VCaP (cell line): ENCODE measurements at regions not wholly inside any gene's neighbourhood (a gene's known extent, or its start where the extent isn't known, plus 50 kb on each side); places are given as distances from the start of the nearest gene placed in this dataset.
"Not testable (repeated sequence)": the region's sequence is repeated elsewhere in the genome, so short reads cannot be mapped to it uniquely, and the experiment has no call there.

Experiments
- H3K27ac ChIP-seq: fragments of 450-650 bp; 2 replicates; pipeline ENCODE4 v1.5.1; 2017
- TF ChIP-seq, protein P1 (sequence below): fragments of 450-650 bp; conservative IDR thresholded peaks from 2 replicates; pipeline ENCODE4 v1.5.1; 2017; ENCODE audit warnings: mild to moderate bottlenecking, moderate library complexity

DNA sequence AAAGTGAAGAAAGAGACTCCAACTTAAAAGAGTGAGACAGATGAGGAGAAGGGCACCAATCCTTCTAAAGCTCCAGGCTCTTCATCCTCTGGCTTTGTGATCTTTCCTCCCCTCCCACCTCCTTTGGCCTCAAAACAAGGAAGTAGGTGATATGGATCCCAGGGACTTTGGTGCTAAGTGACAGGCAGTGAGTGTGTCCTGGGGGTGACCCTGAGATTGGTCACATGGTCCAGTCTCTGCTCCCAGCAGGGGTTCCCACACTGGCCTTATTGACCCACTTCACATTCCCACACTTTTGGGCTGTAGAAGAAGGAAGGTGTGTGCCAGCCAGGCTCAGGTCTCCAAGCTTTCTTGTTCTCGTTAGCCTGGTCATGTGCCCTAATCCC lies 401.2 kb upstream of the PROX1 start:
- TF ChIP-seq, protein P1, sequence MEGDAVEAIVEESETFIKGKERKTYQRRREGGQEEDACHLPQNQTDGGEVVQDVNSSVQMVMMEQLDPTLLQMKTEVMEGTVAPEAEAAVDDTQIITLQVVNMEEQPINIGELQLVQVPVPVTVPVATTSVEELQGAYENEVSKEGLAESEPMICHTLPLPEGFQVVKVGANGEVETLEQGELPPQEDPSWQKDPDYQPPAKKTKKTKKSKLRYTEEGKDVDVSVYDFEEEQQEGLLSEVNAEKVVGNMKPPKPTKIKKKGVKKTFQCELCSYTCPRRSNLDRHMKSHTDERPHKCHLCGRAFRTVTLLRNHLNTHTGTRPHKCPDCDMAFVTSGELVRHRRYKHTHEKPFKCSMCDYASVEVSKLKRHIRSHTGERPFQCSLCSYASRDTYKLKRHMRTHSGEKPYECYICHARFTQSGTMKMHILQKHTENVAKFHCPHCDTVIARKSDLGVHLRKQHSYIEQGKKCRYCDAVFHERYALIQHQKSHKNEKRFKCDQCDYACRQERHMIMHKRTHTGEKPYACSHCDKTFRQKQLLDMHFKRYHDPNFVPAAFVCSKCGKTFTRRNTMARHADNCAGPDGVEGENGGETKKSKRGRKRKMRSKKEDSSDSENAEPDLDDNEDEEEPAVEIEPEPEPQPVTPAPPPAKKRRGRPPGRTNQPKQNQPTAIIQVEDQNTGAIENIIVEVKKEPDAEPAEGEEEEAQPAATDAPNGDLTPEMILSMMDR = no peak
- no peak overlapping the region for H3K27ac ChIP-seq

DNA sequence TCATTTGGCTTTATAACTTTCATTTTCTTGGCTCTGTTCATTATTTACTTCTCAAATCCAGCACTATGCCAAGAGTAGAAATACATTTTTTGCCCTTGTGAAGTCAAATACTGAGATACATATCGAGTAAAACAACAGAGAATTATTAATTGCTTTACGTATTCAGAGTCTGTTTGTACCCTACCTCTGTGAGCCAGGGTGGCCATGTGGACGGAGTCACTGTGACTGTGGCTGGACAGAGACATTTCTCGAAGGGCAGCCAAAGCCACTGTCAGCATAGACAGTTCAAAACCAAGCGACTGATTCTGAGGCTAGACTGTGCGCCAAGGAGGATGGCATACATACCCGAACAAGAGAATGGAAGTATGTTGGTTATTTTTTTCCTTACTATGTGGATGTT lies 391.0 kb upstream of the PROX1 start:
- TF ChIP-seq, protein P1 = no peak
- no peak overlapping the region for H3K27ac ChIP-seq

DNA sequence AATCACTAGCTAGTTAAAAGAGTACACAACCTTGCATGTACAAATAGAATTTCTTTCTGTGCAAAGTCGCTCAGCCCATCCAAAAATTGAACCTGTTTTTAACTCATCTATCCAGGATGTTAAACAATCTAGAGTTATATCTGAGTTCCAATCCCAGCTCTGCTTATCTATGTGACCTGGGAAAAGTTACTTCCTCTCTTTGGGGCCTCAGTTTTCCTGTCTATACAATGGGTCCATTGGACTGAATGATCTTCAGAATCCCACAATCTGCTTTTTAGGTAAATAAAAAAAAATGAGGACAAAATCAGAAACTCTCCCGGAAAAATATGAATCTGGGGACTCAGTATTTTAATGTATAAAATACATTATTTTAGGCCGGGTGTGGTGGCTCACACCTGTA lies 389.5 kb upstream of the PROX1 start:
- TF ChIP-seq, protein P1 = no peak
- H3K27ac ChIP-seq = no peak overlapping the region

DNA sequence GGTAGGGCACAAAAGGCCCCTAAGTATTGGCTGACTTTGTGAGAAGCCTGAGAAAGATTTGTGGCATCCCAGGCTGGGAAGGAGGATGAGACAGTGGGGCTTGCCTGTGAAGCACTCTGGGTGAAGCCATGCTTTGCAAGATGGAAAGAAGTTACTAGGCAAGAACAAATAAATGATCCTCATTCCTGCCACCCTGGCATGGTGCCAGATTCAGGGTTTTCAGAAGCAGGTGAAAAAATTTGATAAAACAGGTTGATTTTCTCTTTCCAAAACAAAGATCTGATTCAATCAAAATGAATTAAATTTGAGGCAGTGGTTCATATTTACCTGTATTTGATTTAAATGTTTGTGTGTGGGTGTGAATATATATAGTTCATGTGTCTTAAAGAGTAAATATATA lies 386.9 kb upstream of the PROX1 start:
- TF ChIP-seq, protein P1 = no peak
- H3K27ac ChIP-seq = no peak overlapping the region

DNA sequence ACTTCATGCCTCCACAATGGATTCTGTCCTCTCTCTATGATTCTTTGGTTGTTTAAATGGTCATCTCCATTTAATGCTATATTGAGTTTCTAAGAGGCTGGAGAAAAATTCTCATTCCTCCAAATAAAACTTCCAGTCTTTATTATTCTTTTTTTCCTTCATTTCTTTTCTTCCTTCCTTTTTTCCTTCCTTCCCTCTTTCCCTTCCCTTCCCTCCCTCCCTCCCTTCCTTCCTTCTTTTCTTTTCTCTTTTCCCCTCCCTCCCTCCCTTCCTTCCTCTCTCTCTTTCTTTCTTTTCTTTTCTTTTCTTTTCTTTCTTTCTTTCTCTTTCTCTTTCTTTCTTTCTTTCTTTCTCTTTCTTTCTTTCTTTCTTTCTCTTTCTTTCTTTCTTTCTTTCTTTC lies 386.1 kb upstream of the PROX1 start:
- not testable (repeated sequence) for H3K27ac ChIP-seq

DNA sequence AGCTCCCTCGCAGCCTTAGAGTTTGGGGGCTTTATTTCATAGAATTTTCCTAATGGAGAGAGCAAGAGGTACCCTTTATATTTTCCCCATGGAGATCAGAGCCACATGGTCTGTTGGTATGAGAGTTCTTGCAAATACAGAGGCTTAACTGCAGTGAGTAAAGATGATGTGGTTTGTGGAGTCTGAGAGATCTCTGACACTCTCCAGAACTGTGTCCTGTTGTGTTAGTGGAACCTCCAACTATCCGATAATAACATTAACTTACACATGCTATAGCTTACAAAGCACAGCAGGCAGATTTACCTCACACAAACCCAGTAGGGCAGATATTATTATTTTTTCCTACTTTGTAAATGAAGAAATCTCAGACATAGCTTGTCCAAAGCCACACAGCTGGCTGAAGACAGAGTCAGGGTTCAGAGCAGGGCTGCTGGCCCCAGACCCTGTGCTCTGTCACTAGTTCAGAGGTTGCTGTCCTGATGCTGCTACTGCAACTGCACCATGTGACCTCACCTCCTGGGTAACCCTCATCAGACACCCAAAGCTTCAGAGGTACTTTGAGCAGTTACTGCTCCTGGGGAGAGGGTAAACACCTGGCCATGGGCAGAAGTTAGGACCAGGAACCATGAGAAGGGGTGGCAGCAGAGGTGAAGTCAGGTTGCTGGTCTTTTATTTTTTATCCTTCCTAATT lies 384.8 kb upstream of the PROX1 start:
- TF ChIP-seq, protein P1 = no peak
- no peak overlapping the region for H3K27ac ChIP-seq

DNA sequence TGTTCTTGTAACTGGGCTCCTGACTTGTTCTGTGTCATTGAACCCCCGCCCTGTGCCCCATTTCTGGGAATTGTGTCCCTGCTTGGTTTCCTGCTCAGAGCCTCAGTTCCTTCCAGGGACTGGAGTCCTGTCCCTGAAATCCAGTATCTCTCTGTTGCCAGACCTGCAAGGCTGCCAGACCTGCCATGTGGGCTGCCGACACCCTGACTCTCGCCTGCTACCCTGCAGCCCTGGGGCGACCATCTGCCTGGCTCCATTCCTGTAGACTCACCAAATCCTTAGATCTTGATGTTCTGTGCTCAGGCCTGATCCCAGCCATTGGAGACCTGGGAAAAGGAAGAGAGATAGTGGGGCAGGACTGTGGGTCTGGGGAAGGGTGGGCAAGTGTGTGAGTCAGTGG lies 383.3 kb upstream of the PROX1 start:
- no peak overlapping the region for H3K27ac ChIP-seq
- TF ChIP-seq, protein P1 = no peak

DNA sequence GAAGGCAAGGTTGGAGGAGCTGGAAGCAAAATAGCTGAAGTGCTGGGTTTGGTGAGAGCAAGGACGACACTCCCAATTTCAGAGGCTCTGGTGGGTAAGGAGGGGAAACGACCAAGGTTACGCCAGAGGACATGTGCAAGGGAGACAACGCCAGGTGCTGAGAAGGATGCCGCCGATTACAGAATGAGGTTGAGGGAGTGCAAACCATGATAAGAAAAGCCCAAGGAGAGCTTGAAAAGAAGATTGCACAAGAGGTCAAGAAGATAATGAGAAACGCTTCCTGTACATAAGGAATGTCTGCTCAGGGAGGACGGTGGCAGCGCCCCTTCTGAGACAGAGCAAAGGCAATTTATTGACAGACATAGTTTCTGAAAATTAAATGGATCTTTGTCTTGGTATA lies 382.0 kb upstream of the PROX1 start:
- TF ChIP-seq, protein P1 = no peak
- no peak overlapping the region for H3K27ac ChIP-seq
